HEK293T (cell line): ENCODE measurements at regions not wholly inside any gene's neighbourhood (a gene's known extent, or its start where the extent isn't known, plus 50 kb on each side); places are given as distances from the start of the nearest gene placed in this dataset.

ENCODE experiments used
- ARNT ChIP-seq: fragments of 450-650 bp; IDR thresholded peaks from 2 replicates; pipeline ENCODE4 v1.6.1; 2017; ENCODE audit warnings: mild to moderate bottlenecking
- BHLHE40 ChIP-seq: fragments of 450-650 bp; IDR thresholded peaks from 2 replicates; pipeline ENCODE4 v1.6.1; 2016; ENCODE audit warnings: mild to moderate bottlenecking, moderate library complexity, borderline replicate concordance
- CTBP1 ChIP-seq: fragments of 450-650 bp; IDR thresholded peaks from 2 replicates; pipeline ENCODE4 v1.6.1; 2016; ENCODE audit warnings: borderline replicate concordance
- FOXA1 ChIP-seq: fragments of 450-650 bp; IDR thresholded peaks from 2 replicates; pipeline ENCODE4 v1.6.1; 2016; ENCODE audit warnings: mild to moderate bottlenecking
- FOXK2 ChIP-seq: fragments of 450-650 bp; IDR thresholded peaks from 2 replicates; pipeline ENCODE4 v1.6.1; 2016; ENCODE audit warnings: mild to moderate bottlenecking
- FOXM1 ChIP-seq: fragments of 450-650 bp; IDR thresholded peaks from 2 replicates; pipeline ENCODE4 v1.6.1; 2017; ENCODE audit warnings: mild to moderate bottlenecking, borderline replicate concordance
- HDGF ChIP-seq: fragments of 450-650 bp; IDR thresholded peaks from 2 replicates; pipeline ENCODE4 v1.6.1; 2017; ENCODE audit warnings: antibody characterized with exemption, borderline replicate concordance
- L3MBTL2 ChIP-seq: fragments of 450-650 bp; conservative IDR thresholded peaks from 2 replicates; pipeline ENCODE4 v1.6.1; 2016; ENCODE audit warnings: mild to moderate bottlenecking
- NFRKB ChIP-seq: fragments of 450-650 bp; IDR thresholded peaks from 2 replicates; pipeline ENCODE4 v1.6.1; 2016; ENCODE audit warnings: mild to moderate bottlenecking, moderate library complexity
- SP1 ChIP-seq: fragments of 450-650 bp; IDR thresholded peaks from 2 replicates; pipeline ENCODE4 v1.6.1; 2017
- TARDBP ChIP-seq: fragments of 450-650 bp; IDR thresholded peaks from 2 replicates; pipeline ENCODE4 v1.6.1; 2016
- ZNF384 ChIP-seq: fragments of 450-650 bp; IDR thresholded peaks from 2 replicates; pipeline ENCODE4 v1.6.1; 2016
- TF ChIP-seq, protein P1 (sequence below): fragments of 450-650 bp; IDR thresholded peaks from 2 replicates; pipeline ENCODE4 v1.6.1; 2016

DNA sequence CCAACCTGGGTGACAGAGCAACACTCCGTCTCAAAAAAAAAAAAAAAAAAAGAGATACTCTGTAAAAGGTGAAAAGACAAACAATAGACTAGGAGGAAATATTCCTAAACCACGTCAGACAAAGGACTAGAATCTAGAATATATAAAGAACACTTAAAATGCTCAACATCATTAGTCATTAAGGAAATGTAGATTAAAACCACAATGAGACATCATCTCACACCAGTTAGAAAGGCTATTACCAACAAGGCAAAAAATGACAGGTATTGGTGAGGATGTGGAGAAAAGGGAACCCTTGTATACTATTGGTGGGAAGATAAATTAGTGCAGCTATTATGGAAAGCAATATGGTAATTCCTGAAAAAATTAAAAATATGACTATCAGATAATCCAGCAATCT lies 903.1 kb upstream of the SOX9 start:
- TF ChIP-seq BHLHE40 (no peak), TARDBP (no peak), ZNF384 (no peak), CTBP1 (no peak), FOXK2 (no peak), FOXA1 (no peak), HDGF (no peak), ARNT (no peak), FOXM1 (no peak), SP1 (no peak), L3MBTL2 (no peak), NFRKB (no peak)
- TF ChIP-seq, protein P1, sequence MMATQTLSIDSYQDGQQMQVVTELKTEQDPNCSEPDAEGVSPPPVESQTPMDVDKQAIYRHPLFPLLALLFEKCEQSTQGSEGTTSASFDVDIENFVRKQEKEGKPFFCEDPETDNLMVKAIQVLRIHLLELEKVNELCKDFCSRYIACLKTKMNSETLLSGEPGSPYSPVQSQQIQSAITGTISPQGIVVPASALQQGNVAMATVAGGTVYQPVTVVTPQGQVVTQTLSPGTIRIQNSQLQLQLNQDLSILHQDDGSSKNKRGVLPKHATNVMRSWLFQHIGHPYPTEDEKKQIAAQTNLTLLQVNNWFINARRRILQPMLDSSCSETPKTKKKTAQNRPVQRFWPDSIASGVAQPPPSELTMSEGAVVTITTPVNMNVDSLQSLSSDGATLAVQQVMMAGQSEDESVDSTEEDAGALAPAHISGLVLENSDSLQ, result no peak
